HG02852 (cell line): ENCODE measurements at regions not wholly inside any gene's neighbourhood (a gene's known extent, or its start where the extent isn't known, plus 50 kb on each side); places are given as distances from the start of the nearest gene placed in this dataset.

ENCODE experiments used
- ATAC-seq: cut with Tn5 transposase; IDR thresholded peaks from one replicate; pipeline ENCODE4 v1.9.1; 2021; ENCODE audit warnings: mild to moderate bottlenecking, moderate library complexity; ENCODE audit not compliant: unreplicated experiment

DNA sequence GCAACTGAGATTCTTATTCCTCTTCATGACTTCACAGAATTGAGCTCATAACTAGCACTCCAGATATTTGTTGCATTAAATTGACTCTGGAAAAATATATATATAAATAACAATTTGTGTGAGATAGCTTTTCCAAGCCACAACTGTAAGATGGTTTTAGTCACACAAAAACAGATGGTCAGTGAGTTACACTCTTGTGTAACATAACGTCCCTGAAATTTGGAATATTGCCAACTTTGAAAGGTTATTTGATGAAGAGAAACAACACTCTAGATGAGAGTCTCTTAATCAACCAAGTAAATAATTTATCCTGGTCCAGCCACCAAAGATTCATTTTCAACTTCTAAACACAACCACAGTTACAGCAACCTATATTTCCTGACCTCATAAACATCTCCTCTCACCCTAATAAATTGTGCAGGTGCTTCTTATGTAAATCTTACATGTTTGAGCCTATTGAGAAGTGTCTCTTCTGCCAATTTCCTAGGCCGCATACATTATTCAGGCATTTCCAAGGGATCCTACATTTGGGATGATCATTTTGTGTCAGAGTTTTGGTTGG is 84.9 kb upstream of the ACP3 start:
- ATAC-seq: no peak

DNA sequence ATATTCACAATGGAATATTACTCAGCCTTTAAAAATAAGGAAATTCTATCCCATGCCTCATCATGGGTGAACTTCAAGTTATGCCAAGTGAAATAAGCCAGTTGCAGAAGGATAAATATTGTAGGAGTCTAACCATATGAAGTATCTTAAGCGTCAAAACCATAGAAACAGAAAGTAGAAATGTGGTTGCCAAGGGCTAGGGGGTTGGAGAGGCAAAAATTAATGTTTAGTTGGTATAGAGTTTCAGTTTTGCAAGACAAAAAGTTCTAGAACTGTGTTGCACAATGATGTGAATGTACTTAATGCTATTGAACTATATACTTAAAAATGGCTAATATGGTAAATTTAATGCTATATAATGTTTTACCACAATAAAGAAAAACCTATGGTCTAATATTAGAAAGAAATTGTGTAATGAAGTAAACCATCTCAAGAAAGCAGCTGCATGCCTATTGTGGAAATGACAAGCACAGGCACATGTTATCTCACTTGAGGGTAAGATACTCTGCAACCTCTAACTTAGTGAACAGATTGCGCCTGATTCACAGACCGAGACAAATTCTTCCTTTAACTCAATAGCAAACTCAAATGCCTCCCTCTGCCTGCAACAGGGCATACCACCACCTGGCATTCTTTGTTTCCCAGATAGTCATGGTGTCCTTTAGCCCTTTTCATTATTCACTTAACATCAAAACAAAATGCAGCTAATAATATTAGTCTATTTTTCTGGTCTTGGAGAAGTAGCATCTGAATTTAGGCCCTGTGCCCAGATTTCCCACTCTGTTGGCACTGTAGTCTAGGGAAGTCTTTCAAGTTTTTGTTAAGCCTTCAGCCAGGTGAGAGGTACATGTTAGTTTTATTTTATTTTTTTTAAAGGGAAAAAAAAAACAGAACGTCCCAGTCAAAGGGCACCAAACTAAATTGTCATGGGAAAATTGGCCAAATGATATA is 80.2 kb upstream of the ACP3 start:
- no peak for ATAC-seq

DNA sequence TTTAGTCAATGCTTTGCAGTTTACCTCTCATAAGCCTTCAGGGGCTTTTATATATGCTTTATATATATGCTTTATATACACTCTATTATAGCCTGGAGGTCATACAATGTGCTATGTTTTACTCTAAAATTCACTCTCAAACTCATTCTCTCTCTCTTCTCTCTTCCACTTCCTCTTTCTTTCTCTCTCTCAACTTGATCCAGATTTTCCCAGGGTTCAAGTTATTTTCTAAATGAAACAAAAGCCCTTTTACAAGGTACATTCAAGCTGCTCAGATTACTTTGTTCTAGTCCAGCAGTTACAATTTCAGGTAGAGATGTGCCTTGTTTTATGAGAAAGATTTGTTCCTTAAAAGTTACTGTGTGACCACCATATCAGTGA is 79.6 kb upstream of the ACP3 start:
- no peak for ATAC-seq

DNA sequence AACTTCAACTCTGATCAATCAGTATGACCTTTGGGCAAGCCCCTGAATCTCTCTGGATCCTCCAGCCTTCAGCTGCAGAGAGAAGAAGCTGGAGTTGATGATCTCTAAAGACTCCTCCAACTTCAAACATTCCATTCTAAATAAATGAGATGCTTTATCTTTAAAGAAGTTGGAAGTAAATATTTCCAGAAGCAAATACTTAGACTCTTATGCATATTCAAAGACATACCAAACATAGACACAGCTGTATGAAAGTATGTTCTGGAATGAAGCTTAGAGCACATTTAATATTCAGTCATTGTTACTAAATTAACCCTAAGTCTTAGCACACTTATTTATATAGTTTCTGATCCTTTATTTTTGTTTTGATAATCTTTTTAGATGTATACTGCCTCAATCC is 77.6 kb upstream of the ACP3 start:
- ATAC-seq: no peak

DNA sequence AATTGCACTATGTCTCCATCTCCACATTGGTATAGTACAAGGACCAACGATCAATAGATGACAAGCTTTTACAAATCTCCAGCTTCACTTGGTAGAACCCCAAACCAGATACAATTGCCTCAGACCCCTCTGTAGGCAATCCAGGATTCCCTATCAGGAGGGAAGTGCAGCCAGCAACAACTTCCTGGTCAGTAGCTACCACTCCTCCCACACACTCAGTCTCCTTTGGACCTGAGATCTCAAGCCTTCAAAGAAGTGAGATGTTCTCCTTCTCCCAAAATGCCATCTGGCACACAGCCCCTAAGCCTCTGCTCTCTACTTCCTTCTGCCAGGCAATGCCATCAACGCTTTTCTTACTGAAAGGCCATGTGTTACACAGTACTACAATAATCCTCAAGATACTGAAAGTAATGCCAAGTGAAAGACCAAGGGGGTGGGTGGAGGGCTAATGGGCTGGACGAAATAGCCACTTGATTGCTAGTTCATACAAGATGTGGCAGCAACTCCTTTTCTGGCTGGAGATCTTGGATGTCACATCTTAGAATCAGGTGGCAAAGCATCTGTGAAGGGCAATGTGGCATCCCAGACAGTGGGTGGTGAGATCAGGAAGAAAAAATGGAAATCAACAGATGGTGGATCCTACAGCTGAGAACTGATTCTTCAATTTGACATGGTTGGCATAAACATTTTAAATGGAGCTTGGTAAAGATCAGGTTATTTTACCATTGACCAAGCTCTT is 75.3 kb upstream of the ACP3 start:
- ATAC-seq: no peak

DNA sequence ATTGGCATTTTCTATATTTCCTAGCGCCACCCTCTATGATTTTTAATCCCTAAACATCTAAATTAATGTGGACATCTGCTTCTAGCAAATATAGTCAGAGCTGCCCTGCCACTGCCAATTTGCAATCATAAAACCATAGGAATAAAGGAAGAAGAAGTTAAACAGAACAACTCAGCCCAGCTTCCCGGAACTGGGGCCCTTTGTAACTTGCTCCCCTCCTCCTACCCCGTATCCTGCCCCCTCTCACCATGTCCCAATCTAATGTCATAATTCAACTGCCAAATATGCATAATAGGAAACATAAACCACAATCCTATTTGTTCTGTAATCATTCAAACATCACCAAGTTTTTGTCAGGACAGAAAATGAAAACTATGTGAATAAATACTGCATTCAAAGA is 74.4 kb upstream of the ACP3 start:
- ATAC-seq: no peak

DNA sequence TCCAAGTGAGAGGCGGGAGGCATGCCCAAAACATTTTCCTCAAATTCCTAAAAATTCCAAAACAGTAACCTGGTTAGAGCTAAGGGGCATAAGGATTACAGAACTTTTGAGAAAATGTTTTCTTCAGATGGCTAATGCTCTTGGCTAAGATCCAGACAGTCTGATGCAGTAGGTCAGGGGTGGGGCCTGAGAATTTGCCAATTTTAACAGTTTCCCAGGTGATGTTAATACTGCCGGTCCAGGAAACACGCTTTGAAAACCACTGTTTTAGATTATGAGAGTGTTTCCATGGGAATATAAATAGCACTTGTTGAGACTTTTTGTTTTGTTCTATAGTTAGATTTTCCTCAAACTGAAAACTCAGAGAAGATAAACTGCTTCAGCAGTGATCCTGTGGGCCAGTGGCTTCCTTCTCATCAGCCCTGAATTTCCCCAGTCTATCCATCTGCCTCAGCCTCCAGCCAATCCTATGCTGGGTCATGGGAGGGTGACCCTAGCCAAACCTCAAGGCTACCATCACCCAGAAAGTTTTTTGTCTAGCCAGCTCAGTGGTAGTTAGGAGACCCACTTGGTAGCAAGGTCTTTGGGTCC is 71.6 kb upstream of the ACP3 start:
- ATAC-seq: no peak

DNA sequence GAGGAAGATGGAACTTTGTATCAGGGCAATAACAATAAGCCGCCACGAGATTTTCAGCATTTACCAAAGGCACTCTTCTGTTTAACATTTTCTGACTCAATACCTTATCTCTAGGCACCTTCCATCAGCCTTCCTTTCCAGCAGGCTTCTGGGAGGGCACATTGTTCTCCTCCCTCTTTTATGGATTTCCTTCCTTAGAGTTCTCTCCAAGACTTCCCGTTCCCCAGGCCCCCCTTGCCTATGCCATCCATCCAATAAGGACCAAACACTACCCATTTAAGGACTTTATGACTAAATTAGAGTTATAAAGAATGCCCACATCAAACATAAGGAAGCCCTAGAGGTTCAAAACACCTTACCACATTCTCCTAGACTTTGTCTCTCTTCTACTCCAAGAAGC is 71.0 kb upstream of the ACP3 start:
- ATAC-seq: no peak

DNA sequence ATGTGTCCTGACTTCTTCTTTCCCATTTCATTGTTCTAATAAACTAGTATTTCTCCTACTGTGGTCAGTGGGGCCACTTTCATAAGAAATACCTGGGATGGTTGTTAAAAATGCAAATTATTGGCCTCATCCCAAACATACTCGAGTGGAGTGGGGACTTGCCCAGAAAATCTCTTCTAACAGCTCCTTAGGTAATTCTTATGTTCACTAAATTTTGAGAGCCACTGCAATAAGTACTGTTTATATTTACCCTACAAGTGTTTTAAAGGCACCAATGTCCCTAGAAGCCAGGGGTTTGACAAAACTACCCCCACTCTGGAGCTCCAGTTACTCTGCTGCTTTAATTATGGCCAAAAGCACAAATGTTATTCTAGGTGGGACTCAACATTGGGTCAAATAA is 70.0 kb upstream of the ACP3 start:
- no peak for ATAC-seq

DNA sequence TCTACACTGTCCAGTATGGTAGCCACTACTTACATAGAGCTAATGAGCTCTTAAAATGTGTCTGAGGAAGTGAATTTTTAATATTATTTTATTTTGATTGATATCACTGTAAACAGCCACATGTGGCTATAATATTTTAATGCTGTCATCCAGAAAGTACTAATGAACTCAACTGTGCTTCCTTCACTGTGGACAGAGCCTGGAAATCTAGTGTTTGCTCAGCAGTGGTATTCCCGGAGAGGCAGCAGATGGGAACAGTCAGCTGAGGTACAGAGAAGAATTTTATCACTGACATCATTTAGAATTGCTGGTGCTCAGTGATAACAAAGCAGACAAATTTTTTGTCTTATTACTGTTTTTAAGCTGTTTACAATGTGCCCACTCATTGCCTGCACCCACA is 68.7 kb upstream of the ACP3 start:
- no peak for ATAC-seq

DNA sequence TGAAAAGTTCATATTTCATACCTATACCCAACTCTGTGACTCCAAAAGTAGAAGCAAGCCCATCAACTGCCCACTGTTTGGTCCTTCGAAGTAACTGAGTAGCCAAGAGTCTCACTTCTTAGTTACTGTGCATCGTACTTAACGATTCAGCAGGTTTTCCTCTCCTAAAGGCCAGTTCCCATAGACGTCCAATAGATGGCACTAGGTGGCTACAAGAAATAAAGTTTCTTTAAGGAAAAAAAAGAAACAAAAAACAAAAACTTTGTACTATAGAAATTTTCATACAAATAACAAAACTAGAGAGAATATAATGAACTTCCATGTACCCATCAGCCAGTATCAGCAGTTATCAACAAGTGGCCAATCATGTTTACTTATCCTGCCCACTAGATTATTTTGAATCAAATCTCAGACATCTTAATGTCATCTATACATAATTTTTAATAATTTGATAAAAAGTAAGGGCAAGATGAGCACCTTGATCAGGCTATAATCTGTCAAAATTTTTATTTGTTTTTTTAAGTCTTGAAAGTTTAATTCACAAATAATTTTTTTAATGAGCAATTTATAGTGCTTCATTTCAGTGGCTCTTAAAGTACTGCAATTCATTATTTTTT is 63.8 kb upstream of the ACP3 start:
- peak; percentile 48 for ATAC-seq

DNA sequence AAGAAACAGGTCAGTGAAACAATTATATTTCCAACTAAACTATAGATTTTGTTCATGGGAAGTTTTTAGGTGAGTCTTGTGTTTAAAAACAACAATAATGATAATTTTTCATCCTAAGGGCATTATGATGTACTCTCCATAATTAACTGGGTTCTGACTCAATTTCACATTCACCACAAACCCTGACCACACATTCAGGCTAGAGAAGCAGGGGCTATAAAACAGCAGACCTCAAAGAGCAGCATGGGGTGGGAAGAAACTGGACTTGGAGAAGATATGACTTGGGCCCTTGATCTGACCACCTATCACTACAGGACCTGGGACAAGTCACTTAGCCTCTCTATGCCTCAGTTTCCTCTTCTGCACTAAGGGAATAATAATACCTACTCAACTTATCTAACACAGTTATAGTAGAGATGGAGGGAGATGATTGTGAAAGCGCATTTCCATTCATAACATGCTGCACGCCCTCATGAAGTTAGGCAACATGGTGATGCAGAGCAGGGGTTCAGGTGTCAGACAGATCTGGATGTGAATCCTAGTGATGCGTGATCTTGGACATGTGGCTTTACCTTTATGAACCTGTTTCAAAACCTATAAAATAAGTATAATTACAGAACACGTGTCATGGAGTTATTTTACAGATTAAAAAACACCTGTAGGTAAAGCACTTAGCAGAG is 63.0 kb upstream of the ACP3 start:
- ATAC-seq: no peak

DNA sequence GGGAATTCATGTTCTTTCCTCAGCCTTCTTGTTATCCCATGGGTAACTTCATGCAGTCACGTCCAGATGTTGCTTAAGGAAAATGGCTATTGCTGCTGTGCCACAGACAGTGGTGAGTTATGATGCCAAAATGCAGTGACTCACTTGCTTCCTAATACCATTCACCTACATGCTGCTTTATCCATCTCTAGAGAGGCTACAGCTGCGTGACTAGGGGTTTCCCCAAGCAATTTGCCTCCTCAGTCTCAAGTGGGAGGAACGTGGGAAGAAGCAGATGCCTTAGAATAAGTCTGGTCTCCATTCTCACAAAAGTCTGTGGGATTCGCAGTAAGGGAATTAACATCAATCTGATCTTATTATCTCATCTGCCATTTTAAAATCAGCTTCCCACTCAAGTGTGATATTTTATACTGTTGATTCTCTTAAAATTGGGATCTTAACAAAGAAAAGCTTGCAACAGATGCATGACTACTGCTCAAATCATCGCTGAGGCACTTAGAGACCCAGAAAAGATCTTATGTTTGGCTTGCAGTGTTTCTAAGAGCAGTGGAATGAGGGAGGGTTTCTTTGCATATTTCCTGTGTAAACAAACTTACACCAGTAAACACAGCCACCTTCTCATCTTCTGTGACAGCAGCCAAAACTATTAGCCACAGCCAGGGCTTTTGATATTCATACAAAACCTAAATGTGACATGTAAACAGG is 62.0 kb upstream of the ACP3 start:
- ATAC-seq: no peak

DNA sequence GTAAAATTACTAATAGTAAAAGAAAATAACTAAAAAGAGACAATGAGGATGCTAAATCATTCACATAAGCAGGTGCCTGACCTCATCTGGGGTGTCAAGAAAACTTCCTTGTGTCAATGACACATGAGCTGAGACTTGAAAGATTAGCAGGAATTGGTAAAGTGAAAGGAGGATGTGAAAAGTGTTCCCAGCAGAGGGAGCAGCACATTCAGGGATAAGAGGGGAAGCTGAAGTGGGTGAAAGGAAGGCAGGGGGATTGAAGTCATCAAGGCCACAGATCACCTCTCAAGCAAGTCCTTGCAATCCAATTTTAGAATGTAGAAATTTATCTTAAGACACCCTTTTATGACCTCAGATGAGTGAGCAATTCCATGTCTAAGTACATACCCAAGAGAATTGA is 60.2 kb upstream of the ACP3 start:
- no peak for ATAC-seq

DNA sequence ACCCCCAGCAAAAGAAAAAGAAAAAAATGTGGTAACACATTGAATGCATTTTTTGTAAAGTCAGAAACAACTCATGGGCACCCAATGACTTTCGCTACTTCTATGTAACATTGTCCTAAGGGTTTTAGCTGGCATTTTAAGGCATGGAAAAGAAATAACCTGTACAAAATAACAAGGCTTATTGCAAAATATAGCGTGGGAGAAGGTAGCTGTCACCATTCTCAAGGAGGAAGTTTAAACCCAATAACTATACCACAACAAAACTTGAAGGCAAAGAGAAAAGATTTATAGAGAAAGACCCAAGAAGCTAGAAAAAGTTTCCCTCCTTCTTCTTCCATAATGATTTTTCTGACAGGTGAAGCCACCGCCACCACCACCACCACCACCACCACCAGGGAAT is 55.7 kb upstream of the ACP3 start:
- no peak for ATAC-seq

DNA sequence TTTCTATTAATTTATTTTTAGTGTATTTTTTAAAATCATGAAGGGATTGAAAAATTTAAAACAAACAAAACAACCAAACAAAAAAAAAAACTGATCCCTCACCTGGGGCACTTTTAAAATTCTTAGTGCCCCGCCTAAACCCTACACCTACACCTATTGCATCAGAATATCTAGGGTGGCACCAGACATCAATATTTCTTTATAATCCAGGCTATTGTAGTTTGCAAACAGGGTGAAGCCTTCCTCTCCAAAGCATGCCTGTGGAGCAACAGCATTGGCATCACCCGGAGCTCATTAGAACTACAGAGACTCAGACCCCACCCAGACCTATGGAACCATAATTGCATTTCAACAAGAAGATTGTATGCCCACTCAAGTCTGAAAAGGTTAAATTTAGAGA is 54.9 kb upstream of the ACP3 start:
- no peak for ATAC-seq

DNA sequence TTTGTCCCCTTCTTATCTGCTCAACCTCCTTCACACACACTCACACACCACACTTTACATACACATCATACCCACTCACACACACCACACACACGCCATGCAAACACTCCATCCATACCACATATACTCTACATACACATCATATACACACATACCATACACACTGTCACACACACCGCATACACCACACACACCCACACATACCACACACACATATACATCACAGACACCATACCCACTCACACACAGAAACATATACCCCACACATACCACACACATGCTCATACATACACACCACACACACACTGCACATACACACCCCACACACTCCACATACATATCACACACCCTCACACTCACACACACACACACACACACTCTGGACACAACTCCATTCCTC is 54.3 kb upstream of the ACP3 start:
- ATAC-seq: no peak

DNA sequence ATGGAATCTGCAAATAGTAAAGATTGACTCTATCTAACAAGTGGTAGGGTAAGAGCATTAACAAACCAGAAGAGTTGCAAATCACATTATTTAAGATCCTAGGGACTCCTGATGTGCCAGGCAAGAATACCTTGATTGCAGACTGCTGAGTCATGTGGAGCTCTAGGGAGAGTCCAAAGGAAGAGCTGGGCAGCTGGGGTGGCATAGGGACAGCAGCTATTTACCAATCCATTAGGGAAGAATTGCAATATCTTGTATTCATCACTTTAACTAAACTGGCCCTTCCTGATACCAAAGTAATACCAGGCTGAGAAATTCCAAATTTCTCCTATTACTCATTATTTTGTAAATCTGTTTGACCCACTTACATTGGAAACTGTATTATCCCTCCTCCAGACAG is 52.2 kb upstream of the ACP3 start:
- no peak for ATAC-seq

DNA sequence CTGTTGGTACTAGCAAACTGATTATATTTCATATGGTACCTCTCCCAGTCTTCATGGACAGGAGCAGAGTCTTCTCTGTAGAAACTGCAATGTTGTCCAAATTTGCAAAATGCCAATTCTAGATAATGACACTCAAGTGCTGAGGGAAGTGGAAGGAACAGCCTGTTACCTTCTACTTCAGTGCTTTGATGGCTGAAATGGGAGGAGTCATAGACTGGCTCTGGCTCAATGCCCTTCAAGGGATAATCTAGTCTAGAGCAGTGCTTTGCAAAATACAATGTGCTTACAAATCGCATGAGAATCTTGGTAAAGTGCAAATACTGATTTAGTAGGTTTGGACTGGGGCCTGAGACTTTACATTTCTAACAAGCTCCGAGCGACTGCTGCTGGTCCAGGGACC is 51.7 kb upstream of the ACP3 start:
- no peak for ATAC-seq

DNA sequence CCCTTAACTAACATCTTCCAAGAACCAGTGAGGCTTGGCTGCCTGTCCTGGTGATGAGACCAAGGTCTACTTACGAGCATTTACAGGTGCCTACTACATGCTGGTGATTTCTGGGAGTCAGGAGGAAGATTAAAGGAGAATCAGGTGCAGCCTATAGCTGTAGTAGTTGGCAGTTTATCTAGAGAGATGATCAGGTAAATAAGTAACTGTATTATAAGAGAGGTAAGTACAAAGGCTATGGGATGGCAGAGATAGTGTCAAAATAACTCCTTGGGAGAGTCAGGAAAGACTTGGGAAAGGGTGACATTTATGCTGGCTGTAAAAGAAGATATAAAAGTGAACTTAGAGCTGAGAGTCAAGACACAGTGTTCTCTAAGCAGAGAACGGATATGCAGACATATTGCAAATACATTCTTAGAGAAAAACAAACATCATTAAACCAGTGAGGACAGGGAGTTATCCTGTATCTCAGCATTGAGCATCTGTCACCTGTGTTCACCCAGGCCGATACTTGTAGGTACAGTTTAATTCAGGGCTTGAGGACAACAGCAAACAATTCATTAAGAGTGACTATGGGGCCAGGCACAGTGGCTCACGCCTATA is 49.7 kb upstream of the ACP3 start:
- ATAC-seq: no peak
